Frontal cortex (tissue), 3 donors: ENCODE measurements at regions not wholly inside any gene's neighbourhood (a gene's known extent, or its start where the extent isn't known, plus 50 kb on each side); places are given as distances from the start of the nearest gene placed in this dataset.
A peak's percentile ranks its signal among the peaks of the same experiment; 100 is the strongest.
"Not testable (repeated sequence)": the region's sequence is repeated elsewhere in the genome, so short reads cannot be mapped to it uniquely, and the experiment has no call there.

Source experiments
- DNase-seq, 2 donors: peaks; one replicate each; pipeline ENCODE4 v3.0.0; 2012; ENCODE audit warnings: low spot score in 2 of 2
- FAIRE-seq: peaks from 2 replicates; lab custom pipeline; 2012; peaks lifted over from hg19 to GRCh38; lab: Jason Lieb, UNC
- donor health status: control.
- donor health status: control.
- donor health status: control.

- DNase-seq = no peak
- FAIRE-seq = no peak
Observed at GRCh38 chr18:67846422-67847098, 330.0 kb upstream of the DSEL start.

- DNase-seq (no peak), FAIRE-seq (no peak)
Observed at GRCh38 chr18:67845035-67845434, 328.5 kb upstream of the DSEL start.

- FAIRE-seq (no peak), DNase-seq (no peak)
Observed at GRCh38 chr18:67840379-67840778, 323.9 kb upstream of the DSEL start.

GRCh38 chr18:67818432-67818831, 301.9 kb upstream of the DSEL start:
- no peak for DNase-seq
- FAIRE-seq = no peak

- FAIRE-seq (peak; percentile 96), DNase-seq (no peak)
Observed at GRCh38 chr18:67815280-67815679, 298.8 kb upstream of the DSEL start.

GRCh38 chr18:67813380-67814028, 297.0 kb upstream of the DSEL start:
- DNase-seq (no peak), FAIRE-seq (no peak)

- DNase-seq (no peak), FAIRE-seq (no peak)
Observed at GRCh38 chr18:67805261-67805660, 288.7 kb upstream of the DSEL start.

GRCh38 chr18:67794521-67794920, 278.0 kb upstream of the DSEL start:
- FAIRE-seq (no peak), DNase-seq (no peak)

GRCh38 chr18:67790527-67790926, 274.0 kb upstream of the DSEL start:
- DNase-seq (no peak), FAIRE-seq (no peak)

- no peak for FAIRE-seq
Observed at GRCh38 chr18:67789165-67789545, 272.6 kb upstream of the DSEL start.

GRCh38 chr18:67788310-67789164, 272.0 kb upstream of the DSEL start:
- no peak for FAIRE-seq
- no peak for DNase-seq

More at GRCh38 chr18:67789165-67789545, 272.6 kb upstream of the DSEL start:
- DNase-seq = no peak

GRCh38 chr18:67783196-67783946, 266.9 kb upstream of the DSEL start:
- FAIRE-seq = no peak
- no peak for DNase-seq

GRCh38 chr18:67778016-67778415, 261.5 kb upstream of the DSEL start:
- DNase-seq = no peak
- no peak for FAIRE-seq

- FAIRE-seq (no peak), DNase-seq (no peak)
Observed at GRCh38 chr18:67776929-67777328, 260.4 kb upstream of the DSEL start.

GRCh38 chr18:67771271-67771670, 254.8 kb upstream of the DSEL start:
- DNase-seq (no peak), FAIRE-seq (no peak)

GRCh38 chr18:67770520-67770919, 254.0 kb upstream of the DSEL start:
- no peak for DNase-seq
- no peak for FAIRE-seq

GRCh38 chr18:67766930-67767329, 250.4 kb upstream of the DSEL start:
- DNase-seq = no peak
- FAIRE-seq = no peak

GRCh38 chr18:67752211-67752610, 235.7 kb upstream of the DSEL start:
- not testable (repeated sequence) for FAIRE-seq, DNase-seq

GRCh38 chr18:67742954-67743353, 226.4 kb upstream of the DSEL start:
- no peak for DNase-seq
- FAIRE-seq = no peak

GRCh38 chr18:67742525-67742924, 226.0 kb upstream of the DSEL start:
- no peak for FAIRE-seq
- DNase-seq = no peak
